GM21737 (cell line): ENCODE measurements at regions not wholly inside any gene's neighbourhood (a gene's known extent, or its start where the extent isn't known, plus 50 kb on each side); places are given as distances from the start of the nearest gene placed in this dataset.
"Not testable (repeated sequence)": the region's sequence is repeated elsewhere in the genome, so short reads cannot be mapped to it uniquely, and the experiment has no call there.

Experiments
- ATAC-seq: cut with Tn5 transposase; IDR thresholded peaks from one replicate; pipeline ENCODE4 v1.9.1; 2021; ENCODE audit warnings: mild to moderate bottlenecking, moderate library complexity; ENCODE audit not compliant: unreplicated experiment

- not testable (repeated sequence) for ATAC-seq
Observed at GRCh38 chr14:105746800-105747502, 220.6 kb downstream of the TMEM121 start.

GRCh38 chr14:105747503-105748203 is 221.3 kb downstream of the TMEM121 start:
- not testable (repeated sequence) for ATAC-seq

- no peak for ATAC-seq
Observed at GRCh38 chr14:105748204-105748578, 221.8 kb downstream of the TMEM121 start.

GRCh38 chr14:105748710-105749109 is 222.3 kb downstream of the TMEM121 start:
- ATAC-seq, result not testable (repeated sequence)

- not testable (repeated sequence) for ATAC-seq
Observed at GRCh38 chr14:105749870-105750541, 223.6 kb downstream of the TMEM121 start.

GRCh38 chr14:105751291-105751751 is 224.9 kb downstream of the TMEM121 start:
- not testable (repeated sequence) for ATAC-seq

GRCh38 chr14:105752420-105752819 is 226.0 kb downstream of the TMEM121 start:
- not testable (repeated sequence) for ATAC-seq

- ATAC-seq, result no peak
Observed at GRCh38 chr14:105760691-105761344, 234.4 kb downstream of the TMEM121 start.

GRCh38 chr14:105761345-105761740 is 235.0 kb downstream of the TMEM121 start:
- ATAC-seq, result not testable (repeated sequence)

GRCh38 chr14:105761842-105762241 is 235.5 kb downstream of the TMEM121 start:
- ATAC-seq, result no peak

- ATAC-seq, result not testable (repeated sequence)
Observed at GRCh38 chr14:105762262-105762661, 235.9 kb downstream of the TMEM121 start.

- not testable (repeated sequence) for ATAC-seq
Observed at GRCh38 chr14:105764254-105764901, 238.0 kb downstream of the TMEM121 start.

GRCh38 chr14:105765072-105765825 is 238.9 kb downstream of the TMEM121 start:
- ATAC-seq, result not testable (repeated sequence)

- ATAC-seq, result no peak
Observed at GRCh38 chr14:105765893-105766614, 239.7 kb downstream of the TMEM121 start.

- ATAC-seq, result no peak
Observed at GRCh38 chr14:105767315-105767714, 240.9 kb downstream of the TMEM121 start.

GRCh38 chr14:105768039-105768438 is 241.7 kb downstream of the TMEM121 start:
- ATAC-seq, result not testable (repeated sequence)

- ATAC-seq, result not testable (repeated sequence)
Observed at GRCh38 chr14:105769061-105769730, 242.8 kb downstream of the TMEM121 start.

- not testable (repeated sequence) for ATAC-seq
Observed at GRCh38 chr14:105770619-105771216, 244.3 kb downstream of the TMEM121 start.
